DND-41 (cell line): ENCODE measurements at regions not wholly inside any gene's neighbourhood (a gene's known extent, or its start where the extent isn't known, plus 50 kb on each side); places are given as distances from the start of the nearest gene placed in this dataset.

Source experiments
- ATAC-seq: fragments of 200-7000 bp; cut with Tn5 transposase; 3 replicates; pipeline ENCODE4 v1.9.1; 2021; ENCODE audit warnings: low read depth; ENCODE audit not compliant: insufficient read depth
- DNase-seq: peaks from one replicate; pipeline ENCODE4 v3.0.0-alpha.2; 2020
- H2AFZ ChIP-seq: 2 replicates; pipeline ENCODE4 v1.6.0; 2012; ENCODE audit warnings: low read depth, low read length
- H3K27ac ChIP-seq: 2 replicates; pipeline ENCODE4 v1.5.1; 2012; ENCODE audit warnings: low read length, inconsistent platforms
- H3K27me3 ChIP-seq: fragments of 200-600 bp; sonication (generic); 2 replicates; pipeline ENCODE4 v1.6.0; 2012; ENCODE audit warnings: low read length, mild to moderate bottlenecking, inconsistent platforms; ENCODE audit not compliant: insufficient read depth, poor library complexity
- H3K36me3 ChIP-seq: 2 replicates; pipeline ENCODE4 v1.5.1; 2012; ENCODE audit warnings: low read length, inconsistent platforms; ENCODE audit not compliant: insufficient read depth
- H3K4me1 ChIP-seq: 2 replicates; pipeline ENCODE4 v1.5.1; 2012; ENCODE audit warnings: mild to moderate bottlenecking, low read length; ENCODE audit not compliant: insufficient read depth
- H3K4me2 ChIP-seq: 2 replicates; pipeline ENCODE4 v1.6.0; 2012; ENCODE audit warnings: mild to moderate bottlenecking, moderate library complexity, low read length, inconsistent platforms; ENCODE audit not compliant: insufficient read depth
- H3K4me3 ChIP-seq, 2 experiments: fragments of 200-600 bp in 1 of 2; shearing (Covaris generic) in 1 of 2; 2 replicates each; pipeline ENCODE4 v1.5.1; 2012 to 2016; ENCODE audit warnings: inconsistent platforms in 2 of 2, low read length in 2 of 2, mild to moderate bottlenecking in 2 of 2, low read depth in 1 of 2, moderate library complexity in 1 of 2
- H3K79me2 ChIP-seq: 2 replicates; pipeline ENCODE4 v1.6.0; 2012; ENCODE audit warnings: low read length, inconsistent platforms; ENCODE audit not compliant: insufficient read depth
- H3K9ac ChIP-seq: 2 replicates; pipeline ENCODE4 v1.6.0; 2012; ENCODE audit warnings: low read depth, mild to moderate bottlenecking, inconsistent platforms, low read length, moderate library complexity
- H3K9me3 ChIP-seq: 2 replicates; pipeline ENCODE4 v1.5.1; 2012; ENCODE audit warnings: low read length, moderate library complexity, mild to moderate bottlenecking, inconsistent platforms; ENCODE audit not compliant: insufficient read depth, severe bottlenecking
- H4K20me1 ChIP-seq: 2 replicates; pipeline ENCODE4 v1.6.0; 2012; ENCODE audit warnings: low read length; ENCODE audit not compliant: insufficient read depth
- CTCF ChIP-seq: IDR thresholded peaks from 2 replicates; pipeline ENCODE4 v1.5.1; 2012; ENCODE audit warnings: borderline replicate concordance, low read length, moderate library complexity, mild to moderate bottlenecking; ENCODE audit not compliant: poor library complexity, severe bottlenecking; ENCODE audit errors: extremely low read depth
- EZH2 ChIP-seq: IDR thresholded peaks from 3 replicates; pipeline ENCODE4 v1.6.1; 2012; ENCODE audit warnings: borderline replicate concordance, low read depth, mild to moderate bottlenecking, moderate library complexity, low read length, inconsistent platforms; ENCODE audit not compliant: severe bottlenecking

DNA sequence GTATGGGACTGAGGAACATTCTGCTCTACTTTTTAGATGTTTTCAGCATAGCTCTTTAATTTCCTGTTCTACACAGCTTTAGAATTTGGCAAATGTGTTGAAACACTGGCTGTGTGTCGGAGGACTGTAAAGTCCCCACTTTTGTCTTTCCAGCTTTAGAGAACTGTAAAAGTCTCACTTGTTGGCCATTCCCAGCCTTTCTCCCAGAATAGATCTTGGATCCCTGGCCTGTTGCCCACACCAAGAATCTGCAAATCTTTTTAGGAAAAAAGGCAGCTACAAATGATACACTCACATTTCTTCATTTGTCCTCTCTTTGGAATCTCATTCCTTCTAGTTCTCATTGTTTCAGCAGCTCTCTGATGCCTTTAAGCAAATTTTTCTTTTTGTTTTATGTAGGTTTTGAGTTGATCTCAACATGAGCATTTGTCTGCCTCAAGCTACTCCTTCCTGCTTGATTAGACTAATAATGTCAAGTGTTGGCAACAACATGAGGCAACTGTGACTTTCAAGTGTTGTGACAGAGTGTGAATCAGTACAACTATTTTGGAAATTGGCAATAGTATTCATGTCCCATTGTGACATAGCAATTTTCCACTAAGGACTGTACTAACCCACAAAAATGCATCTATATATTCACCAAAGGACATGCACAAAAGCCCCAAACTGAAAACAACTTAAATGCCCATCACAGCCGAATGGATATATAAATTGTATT is 610.8 kb downstream of the EPHA4 start:
- Histone ChIP-seq H3K9me3 (no peaks in the 10 kb centered on the region), H3K27me3 (no peaks in the 10 kb centered on the region), H4K20me1 (no peaks in the 10 kb centered on the region), H3K9ac (no peak overlapping the region), H3K27ac (no peak overlapping the region), H3K4me3 (no peak overlapping the region), H3K4me2 (no peak overlapping the region), H3K79me2 (no peaks in the 10 kb centered on the region), H3K4me1 (no peaks in the 10 kb centered on the region), H3K36me3 (no peaks in the 10 kb centered on the region), H2AFZ (no peak overlapping the region)
- DNase-seq = no peak
- TF ChIP-seq EZH2 (no peak), CTCF (no peak)
- ATAC-seq = no peak

DNA sequence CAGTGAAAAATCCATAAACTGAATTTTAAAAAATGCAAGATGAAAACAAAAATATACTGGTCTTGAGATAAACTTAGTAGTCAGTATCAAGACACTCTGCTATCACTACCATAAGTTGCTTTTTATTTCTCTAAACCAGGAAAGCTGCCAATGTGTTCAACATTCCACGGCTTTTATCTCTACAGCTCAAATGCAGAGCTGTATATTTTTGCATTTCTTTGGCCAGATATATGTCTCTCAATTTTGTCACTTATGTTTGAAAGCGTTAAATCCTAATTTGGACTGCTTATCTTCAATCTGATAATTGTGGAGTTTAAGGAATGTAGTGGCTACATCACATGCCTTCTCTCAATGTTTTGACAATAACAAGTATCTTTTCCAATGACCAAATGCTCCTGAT is 609.5 kb downstream of the EPHA4 start:
- no peak overlapping the region for H3K4me2 ChIP-seq
- no peaks in the 10 kb centered on the region for H3K9me3 ChIP-seq
- H3K27ac ChIP-seq = no peak overlapping the region
- no peaks in the 10 kb centered on the region for H3K27me3 ChIP-seq
- TF ChIP-seq CTCF (no peak), EZH2 (no peak)
- H3K4me3 ChIP-seq = no peak overlapping the region
- no peaks in the 10 kb centered on the region for H3K79me2 ChIP-seq
- H4K20me1 ChIP-seq = no peaks in the 10 kb centered on the region
- no peak overlapping the region for H3K9ac ChIP-seq
- H2AFZ ChIP-seq = no peak overlapping the region
- no peaks in the 10 kb centered on the region for H3K4me1 ChIP-seq
- H3K36me3 ChIP-seq = no peaks in the 10 kb centered on the region
- DNase-seq (no peak), ATAC-seq (no peak)

DNA sequence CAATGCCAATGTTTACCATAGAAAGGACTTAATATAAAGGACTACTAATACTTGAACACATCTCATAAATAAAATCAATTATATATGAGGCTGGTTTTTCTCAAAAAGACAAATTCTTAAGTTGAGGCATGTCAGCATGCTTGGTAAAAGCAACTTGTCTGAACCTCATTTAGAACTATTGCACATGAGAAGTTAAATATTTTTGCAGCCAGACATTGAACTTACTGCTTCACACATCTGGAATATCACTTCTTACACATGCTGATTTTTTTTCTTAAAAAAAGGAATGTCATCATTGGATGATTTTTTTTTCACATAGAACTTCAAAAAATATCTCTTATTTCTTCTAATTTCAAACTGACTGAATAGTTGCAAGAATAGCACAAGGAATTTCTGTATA is 609.0 kb downstream of the EPHA4 start:
- TF ChIP-seq EZH2 (no peak), CTCF (no peak)
- DNase-seq = no peak
- Histone ChIP-seq H3K79me2 (no peaks in the 10 kb centered on the region), H3K27me3 (no peaks in the 10 kb centered on the region), H3K36me3 (no peaks in the 10 kb centered on the region), H3K9me3 (no peaks in the 10 kb centered on the region), H3K27ac (no peak overlapping the region), H3K4me1 (no peaks in the 10 kb centered on the region), H3K9ac (no peak overlapping the region), H3K4me3 (no peak overlapping the region), H4K20me1 (no peaks in the 10 kb centered on the region), H3K4me2 (no peak overlapping the region), H2AFZ (no peak overlapping the region)
- no peak for ATAC-seq
